ENCODE measurements at regions not wholly inside any gene's neighbourhood (a gene's known extent, or its start where the extent isn't known, plus 50 kb on each side); places are given as distances from the start of the nearest gene placed in this dataset.

DNA sequence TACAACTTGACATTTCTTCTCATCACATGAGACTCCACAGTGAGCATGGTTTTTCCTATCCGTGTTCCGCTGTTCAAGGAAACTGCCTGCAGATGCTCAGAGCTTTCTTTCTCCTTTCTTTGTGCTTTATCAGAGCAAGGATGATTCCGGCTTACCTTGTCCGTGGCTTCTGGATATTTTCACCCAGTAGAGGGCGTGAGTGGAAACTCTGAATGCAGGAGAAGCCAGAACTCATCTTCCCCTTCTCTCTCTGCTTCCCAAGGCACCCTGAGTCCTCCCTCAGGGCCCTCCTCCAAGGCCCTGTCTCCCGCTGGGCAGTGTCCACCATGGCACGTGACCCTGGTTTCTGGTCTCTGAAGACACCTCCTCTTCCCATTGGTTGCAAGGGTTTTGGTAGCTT lies 721.1 kb upstream of the RBFOX1 start:
- ATAC-seq, result no peak
- no peaks in the 10 kb centered on the region for H3K27me3 ChIP-seq
- no peaks in the 10 kb centered on the region for H3K9me3 ChIP-seq
- intact Hi-C loops (cut with DNase I), result no loop called here
- no peaks in the 10 kb centered on the region for H3K36me3 ChIP-seq
- no peak for FAIRE-seq
- WGBS, 2 donors, result 34 to 37% methylated on average over 7 of the region's 7 CpGs
- no peak overlapping the region for H3K27ac ChIP-seq
- no peak for DNase-seq
- no peak overlapping the region for H3K4me3 ChIP-seq
- no peaks in the 10 kb centered on the region for H3K4me1 ChIP-seq
- TF ChIP-seq, protein P1, sequence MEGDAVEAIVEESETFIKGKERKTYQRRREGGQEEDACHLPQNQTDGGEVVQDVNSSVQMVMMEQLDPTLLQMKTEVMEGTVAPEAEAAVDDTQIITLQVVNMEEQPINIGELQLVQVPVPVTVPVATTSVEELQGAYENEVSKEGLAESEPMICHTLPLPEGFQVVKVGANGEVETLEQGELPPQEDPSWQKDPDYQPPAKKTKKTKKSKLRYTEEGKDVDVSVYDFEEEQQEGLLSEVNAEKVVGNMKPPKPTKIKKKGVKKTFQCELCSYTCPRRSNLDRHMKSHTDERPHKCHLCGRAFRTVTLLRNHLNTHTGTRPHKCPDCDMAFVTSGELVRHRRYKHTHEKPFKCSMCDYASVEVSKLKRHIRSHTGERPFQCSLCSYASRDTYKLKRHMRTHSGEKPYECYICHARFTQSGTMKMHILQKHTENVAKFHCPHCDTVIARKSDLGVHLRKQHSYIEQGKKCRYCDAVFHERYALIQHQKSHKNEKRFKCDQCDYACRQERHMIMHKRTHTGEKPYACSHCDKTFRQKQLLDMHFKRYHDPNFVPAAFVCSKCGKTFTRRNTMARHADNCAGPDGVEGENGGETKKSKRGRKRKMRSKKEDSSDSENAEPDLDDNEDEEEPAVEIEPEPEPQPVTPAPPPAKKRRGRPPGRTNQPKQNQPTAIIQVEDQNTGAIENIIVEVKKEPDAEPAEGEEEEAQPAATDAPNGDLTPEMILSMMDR (IDR thresholded peaks at IDR 0.05), result no peak

DNA sequence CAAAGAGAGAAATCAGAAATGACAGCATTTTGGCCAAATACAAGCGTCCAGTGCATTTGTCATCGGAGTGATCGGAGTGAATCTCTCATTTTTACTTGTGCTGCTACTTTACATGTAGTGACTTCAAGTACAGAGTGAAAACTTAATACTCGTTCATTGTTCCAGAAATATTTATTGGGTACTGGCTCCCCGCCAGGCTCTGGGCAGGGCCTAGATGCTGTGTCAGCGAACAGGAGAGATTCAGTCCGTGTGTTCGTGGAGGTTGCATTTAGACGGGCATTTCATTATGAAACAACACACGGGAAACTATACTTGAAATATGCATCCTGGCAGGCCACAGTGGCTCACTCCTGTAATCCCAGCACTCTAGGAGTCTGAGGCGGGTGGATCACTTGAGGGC lies 727.2 kb upstream of the RBFOX1 start:
- no peak for ATAC-seq
- no peaks in the 10 kb centered on the region for H3K4me1 ChIP-seq
- no peak for DNase-seq
- WGBS, 2 donors, result 70 to 77% methylated on average over 11 of the region's 11 CpGs
- no peaks in the 10 kb centered on the region for H3K36me3 ChIP-seq
- no peak overlapping the region for H3K4me3 ChIP-seq
- H3K9me3 ChIP-seq, result no peaks in the 10 kb centered on the region
- H3K27me3 ChIP-seq, result no peaks in the 10 kb centered on the region
- intact Hi-C loops (cut with DNase I), result no loop called here
- no peak for FAIRE-seq
- no peak overlapping the region for H3K27ac ChIP-seq
- TF ChIP-seq, protein P1 (IDR thresholded peaks at IDR 0.05), result no peak

DNA sequence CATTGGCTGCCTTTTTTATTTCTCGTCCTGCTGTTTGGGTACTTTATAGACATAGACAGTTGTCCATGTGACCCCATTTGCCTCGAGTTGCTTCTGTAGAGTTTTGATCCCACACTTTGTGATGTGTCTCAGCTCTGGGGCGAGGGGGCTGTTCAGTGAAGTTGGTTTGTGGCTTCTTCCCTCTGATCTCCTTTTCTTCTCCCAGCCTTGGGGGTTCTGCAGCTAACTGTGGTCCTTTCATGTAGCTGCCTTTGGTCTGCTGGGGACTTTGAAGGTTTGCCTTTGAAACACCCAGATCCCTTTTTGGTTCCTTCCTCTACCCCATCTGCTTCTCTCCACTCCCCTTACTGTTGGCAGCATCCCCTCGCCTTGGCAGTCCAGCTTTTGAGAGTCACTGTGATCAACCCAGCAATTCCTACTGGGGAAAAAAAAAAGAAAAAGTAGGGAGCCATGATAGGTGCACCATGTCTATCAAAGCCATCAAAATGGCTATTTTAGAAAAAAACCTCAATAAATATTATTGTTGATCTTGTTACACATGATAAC lies 728.8 kb upstream of the RBFOX1 start:
- H3K27me3 ChIP-seq, result no peaks in the 10 kb centered on the region
- no peak overlapping the region for H3K4me3 ChIP-seq
- H3K4me1 ChIP-seq, result no peaks in the 10 kb centered on the region
- no peak for ATAC-seq
- H3K27ac ChIP-seq, result no peak overlapping the region
- no peak for DNase-seq
- 29 to 42% methylated on average over 4 of the region's 4 CpGs for WGBS, 2 donors
- intact Hi-C loops (cut with DNase I), result no loop called here
- no peaks in the 10 kb centered on the region for H3K36me3 ChIP-seq
- H3K9me3 ChIP-seq, result no peaks in the 10 kb centered on the region
- no peak for FAIRE-seq
- TF ChIP-seq, protein P1 (IDR thresholded peaks at IDR 0.05), result no peak

DNA sequence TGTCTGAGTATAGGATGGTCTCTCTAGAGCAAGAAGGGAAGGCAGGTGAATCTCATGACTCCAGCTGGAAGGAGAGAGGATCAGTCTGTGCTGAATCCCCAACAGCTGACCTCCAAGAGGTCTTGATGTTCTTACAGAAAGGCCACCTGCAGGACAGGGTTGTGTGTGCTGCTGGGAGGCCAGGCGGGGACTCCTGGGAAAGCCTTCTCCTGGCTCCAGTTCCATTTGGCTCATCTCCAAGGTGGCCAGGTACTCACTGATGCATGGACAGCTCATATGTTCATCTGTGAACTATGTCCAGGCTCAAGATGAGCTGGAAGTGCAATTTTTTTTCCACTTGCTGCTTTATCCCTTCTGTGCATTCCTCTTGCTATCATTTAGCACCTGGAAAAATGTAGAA lies 730.2 kb upstream of the RBFOX1 start:
- DNase-seq (peak in 1 of 6 donors; percentile 8), FAIRE-seq (no peak), ATAC-seq (no peak)
- no peaks in the 10 kb centered on the region for H3K36me3 ChIP-seq
- no peaks in the 10 kb centered on the region for H3K9me3 ChIP-seq
- H3K4me1 ChIP-seq, result no peaks in the 10 kb centered on the region
- no peaks in the 10 kb centered on the region for H3K27me3 ChIP-seq
- WGBS, 2 donors, result 44 to 47% methylated on average over 1 of the region's 1 CpG
- TF ChIP-seq, protein P1 (IDR thresholded peaks at IDR 0.05), result no peak
- no peak overlapping the region for H3K27ac ChIP-seq
- no peak overlapping the region for H3K4me3 ChIP-seq
- intact Hi-C loops (cut with DNase I), result no loop called here

DNA sequence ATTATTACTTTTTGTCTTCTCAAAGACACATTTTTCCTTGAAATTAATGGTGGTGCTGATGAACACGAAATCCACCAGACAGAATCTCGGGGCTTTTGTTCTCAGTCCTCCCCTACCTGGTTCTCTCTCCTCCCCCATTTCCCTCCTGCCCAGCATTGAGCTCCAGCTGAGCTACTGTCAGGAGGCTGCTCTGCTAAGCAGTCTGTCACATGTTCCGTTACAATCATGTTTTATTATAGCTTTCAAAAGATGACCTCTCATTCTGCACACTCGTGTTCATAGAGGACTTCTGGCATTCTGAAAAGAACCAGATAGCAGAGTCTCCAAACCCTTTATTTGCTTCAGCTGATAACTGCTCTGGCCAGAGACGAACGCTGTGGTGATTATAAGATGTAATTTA lies 732.5 kb upstream of the RBFOX1 start:
- 10 to 15% methylated on average over 6 of the region's 6 CpGs for WGBS, 2 donors
- no peak for FAIRE-seq

More for the DNA sequence above, 732.5 kb upstream of the RBFOX1 start:
- Histone ChIP-seq H3K4me3 (no peak overlapping the region), H3K9me3 (no peaks in the 10 kb centered on the region), H3K4me1 (no peaks in the 10 kb centered on the region), H3K36me3 (no peaks in the 10 kb centered on the region), H3K27ac (no peak overlapping the region), H3K27me3 (no peaks in the 10 kb centered on the region)
- no peak for ATAC-seq
- DNase-seq, result no peak
- intact Hi-C loops (cut with DNase I), result no loop called here
- TF ChIP-seq, protein P1 (IDR thresholded peaks at IDR 0.05), result no peak
